ENCODE measurements at regions not wholly inside any gene's neighbourhood (a gene's known extent, or its start where the extent isn't known, plus 50 kb on each side); places are given as distances from the start of the nearest gene placed in this dataset.

- H3K4me3 Mint-ChIP-seq (ENCODE audit: unreplicated experiment): no peak overlapping the region
- H3K27ac Mint-ChIP-seq (ENCODE audit: unreplicated experiment): no peak overlapping the region
- Histone ChIP-seq H3K36me3 (ENCODE audit: insufficient read depth, low read length) (no peaks in the 10 kb centered on the region), H3K79me2 (ENCODE audit: insufficient read depth, low read length) (no peaks in the 10 kb centered on the region), H3K4me2 (ENCODE audit: low read length) (no peak overlapping the region), H3K9ac (ENCODE audit: low read length) (no peak overlapping the region), H3K9me3 (ENCODE audit: insufficient read depth, low read depth, low read length) (peaks cover 3% of the 10 kb centered on the region), H4K20me1 (ENCODE audit: insufficient read depth, low read length) (no peaks in the 10 kb centered on the region), H3K27ac (ENCODE audit: low read depth, low read length) (no peak overlapping the region), H3K4me3 (ENCODE audit: insufficient read depth, low read depth, low read length) (no peak overlapping the region), H3K27me3 (ENCODE audit: insufficient read depth, low read length) (no peaks in the 10 kb centered on the region), H3K4me1 (ENCODE audit: insufficient read depth, low read length) (no peaks in the 10 kb centered on the region), H2AFZ (ENCODE audit: low read depth, low read length) (no peak overlapping the region)
- no peaks in the 10 kb centered on the region for H3K4me1 Mint-ChIP-seq (ENCODE audit: low read depth, unreplicated experiment)
- TF ChIP-seq CTCF (IDR thresholded peaks at IDR 0.05; ENCODE audit: insufficient read depth, low read depth, low read length): no peak
- TF ChIP-seq EZH2 (IDR thresholded peaks at IDR 0.05; ENCODE audit: insufficient read depth, low read length): no peak
- H3K27me3 Mint-ChIP-seq (ENCODE audit: low read depth, unreplicated experiment): peaks cover 19% of the 10 kb centered on the region
- no peaks in the 10 kb centered on the region for H3K36me3 Mint-ChIP-seq (ENCODE audit: low read depth, unreplicated experiment)
- DNase-seq (ENCODE audit: low read depth): no peak
- FAIRE-seq: no peak
- peaks cover 2% of the 10 kb centered on the region for H3K9me3 Mint-ChIP-seq (ENCODE audit: unreplicated experiment)
These were observed 352.7 kb upstream of the ZNF507 start for GRCh38 chr19:31992750-31993149.

DNA sequence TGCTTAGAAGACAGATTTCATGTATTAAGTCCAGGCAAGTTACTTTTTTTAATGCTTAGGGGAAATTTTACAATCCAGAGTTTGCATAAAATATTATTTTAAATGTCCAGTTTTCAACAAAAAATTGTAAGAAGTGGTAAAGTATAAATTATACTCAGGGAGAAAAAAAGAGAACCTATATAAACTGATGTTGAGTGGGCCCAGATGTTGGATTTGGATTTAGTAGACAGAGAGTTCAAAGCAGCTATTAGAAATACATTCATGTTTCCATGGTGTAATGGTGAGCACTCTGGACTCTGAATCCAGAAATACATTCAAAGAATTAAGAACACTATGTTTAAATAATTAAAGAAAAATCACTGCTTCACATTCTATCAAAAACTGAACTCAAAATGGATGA, 349.9 kb upstream of the ZNF507 start:
- no peaks in the 10 kb centered on the region for H3K9me3 Mint-ChIP-seq (ENCODE audit: unreplicated experiment)
- no peaks in the 10 kb centered on the region for H3K36me3 Mint-ChIP-seq (ENCODE audit: low read depth, unreplicated experiment)
- Histone ChIP-seq H4K20me1 (ENCODE audit: insufficient read depth, low read length) (no peaks in the 10 kb centered on the region), H3K27ac (ENCODE audit: low read depth, low read length) (no peak overlapping the region), H3K4me2 (ENCODE audit: low read length) (no peak overlapping the region), H3K9me3 (ENCODE audit: insufficient read depth, low read depth, low read length) (peaks cover 3% of the 10 kb centered on the region), H3K4me3 (ENCODE audit: insufficient read depth, low read depth, low read length) (no peak overlapping the region), H3K79me2 (ENCODE audit: insufficient read depth, low read length) (no peaks in the 10 kb centered on the region), H3K9ac (ENCODE audit: low read length) (no peak overlapping the region), H3K27me3 (ENCODE audit: insufficient read depth, low read length) (no peaks in the 10 kb centered on the region), H3K4me1 (ENCODE audit: insufficient read depth, low read length) (no peaks in the 10 kb centered on the region), H3K36me3 (ENCODE audit: insufficient read depth, low read length) (no peaks in the 10 kb centered on the region), H2AFZ (ENCODE audit: low read depth, low read length) (no peak overlapping the region)
- no peak overlapping the region for H3K4me3 Mint-ChIP-seq (ENCODE audit: unreplicated experiment)
- peaks cover 6% of the 10 kb centered on the region for H3K27me3 Mint-ChIP-seq (ENCODE audit: low read depth, unreplicated experiment)
- no peaks in the 10 kb centered on the region for H3K4me1 Mint-ChIP-seq (ENCODE audit: low read depth, unreplicated experiment)
- DNase-seq (ENCODE audit: low read depth) (no peak), FAIRE-seq (no peak)
- no peak for TF ChIP-seq EZH2 (IDR thresholded peaks at IDR 0.05; ENCODE audit: insufficient read depth, low read length)
- no peak for TF ChIP-seq CTCF (IDR thresholded peaks at IDR 0.05; ENCODE audit: insufficient read depth, low read depth, low read length)
- H3K27ac Mint-ChIP-seq (ENCODE audit: unreplicated experiment): no peak overlapping the region

DNA sequence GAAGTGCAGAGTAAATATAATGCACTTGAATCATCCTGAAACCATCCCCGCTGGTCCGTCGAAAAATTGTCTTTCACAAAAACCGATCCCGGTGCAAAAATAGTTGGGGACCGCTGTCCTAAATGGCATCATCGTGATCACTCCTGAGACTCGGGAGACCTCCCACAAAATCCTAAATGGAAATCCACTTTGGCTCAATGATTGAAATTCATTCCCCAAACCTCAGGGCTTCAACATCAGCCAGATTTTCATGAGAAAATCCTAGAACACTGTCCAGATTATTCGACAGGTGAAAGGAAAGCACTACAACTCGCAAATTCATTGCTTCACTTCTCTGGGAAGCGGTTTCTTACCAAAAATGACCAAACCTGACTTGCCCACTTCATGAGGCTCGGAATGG, 335.3 kb upstream of the ZNF507 start:
- Histone ChIP-seq H3K27me3 (ENCODE audit: insufficient read depth, low read length) (no peaks in the 10 kb centered on the region), H4K20me1 (ENCODE audit: insufficient read depth, low read length) (no peaks in the 10 kb centered on the region), H3K79me2 (ENCODE audit: insufficient read depth, low read length) (no peaks in the 10 kb centered on the region), H3K4me1 (ENCODE audit: insufficient read depth, low read length) (peaks cover 14% of the 10 kb centered on the region), H3K9ac (ENCODE audit: low read length) (no peak overlapping the region), H3K4me2 (ENCODE audit: low read length) (no peak overlapping the region), H2AFZ (ENCODE audit: low read depth, low read length) (no peak overlapping the region), H3K36me3 (ENCODE audit: insufficient read depth, low read length) (no peaks in the 10 kb centered on the region), H3K9me3 (ENCODE audit: insufficient read depth, low read depth, low read length) (no peaks in the 10 kb centered on the region), H3K27ac (ENCODE audit: low read depth, low read length) (no peak overlapping the region), H3K4me3 (ENCODE audit: insufficient read depth, low read depth, low read length) (no peak overlapping the region)
- Mint-ChIP-seq H3K9me3 (ENCODE audit: unreplicated experiment) (no peaks in the 10 kb centered on the region), H3K4me3 (ENCODE audit: unreplicated experiment) (no peak overlapping the region), H3K27me3 (ENCODE audit: low read depth, unreplicated experiment) (peaks cover 14% of the 10 kb centered on the region), H3K27ac (ENCODE audit: unreplicated experiment) (no peak overlapping the region), H3K36me3 (ENCODE audit: low read depth, unreplicated experiment) (no peaks in the 10 kb centered on the region), H3K4me1 (ENCODE audit: low read depth, unreplicated experiment) (no peaks in the 10 kb centered on the region)
- FAIRE-seq (no peak), DNase-seq (ENCODE audit: low read depth) (no peak)
- TF ChIP-seq CTCF (IDR thresholded peaks at IDR 0.05; ENCODE audit: insufficient read depth, low read depth, low read length): no peak
- no peak for TF ChIP-seq EZH2 (IDR thresholded peaks at IDR 0.05; ENCODE audit: insufficient read depth, low read length)

All from astrocyte (in vitro differentiated cells and primary cell).